ENCODE measurements at regions not wholly inside any gene's neighbourhood (a gene's known extent, or its start where the extent isn't known, plus 50 kb on each side); places are given as distances from the start of the nearest gene placed in this dataset.

- TF ChIP-seq POLR2A (IDR thresholded peaks at IDR 0.05; ENCODE audit: low read depth, low read length), result no peak
- no peak for TF ChIP-seq TAF1 (IDR thresholded peaks at IDR 0.05; ENCODE audit: low read depth, low read length)
- no peak for TF ChIP-seq POLR2AphosphoS5 (IDR thresholded peaks at IDR 0.05; ENCODE audit: low read depth, low read length)
- no peak for TF ChIP-seq SPI1 (IDR thresholded peaks at IDR 0.05; ENCODE audit: low read depth, low read length)
Measured at GRCh38 chr10:29804025-29804852, 169.5 kb upstream of the SVIL start.

All from GM12891 (cell line).